ENCODE measurements at regions not wholly inside any gene's neighbourhood (a gene's known extent, or its start where the extent isn't known, plus 50 kb on each side); places are given as distances from the start of the nearest gene placed in this dataset.

- CTCF ChIA-PET: interaction anchor here (1.4 kb wide), 1 partner anchor 19 kb away, joined by 4 read pairs; no protein-coding TSS in a partner anchor
- TF ChIP-seq CTCF (IDR thresholded peaks at IDR 0.05; ENCODE audit: control extremely low read depth, extremely low read depth, low read depth, missing control alignments): no peak
- POLR2A ChIA-PET: no interaction called here
- DNase-seq (ENCODE audit: extremely low spot score): no peak
Measured at GRCh38 chr3:35519936-35520335, 119.4 kb upstream of the ARPP21 start.

- ChIA-PET CTCF (no interaction called here), POLR2A (no interaction called here)
- TF ChIP-seq CTCF (IDR thresholded peaks at IDR 0.05; ENCODE audit: control extremely low read depth, extremely low read depth, low read depth, missing control alignments): no peak
- DNase-seq (ENCODE audit: extremely low spot score): no peak
Measured at GRCh38 chr3:35521196-35521595, 118.1 kb upstream of the ARPP21 start.

- TF ChIP-seq CTCF (IDR thresholded peaks at IDR 0.05; ENCODE audit: control extremely low read depth, extremely low read depth, low read depth, missing control alignments): no peak
- POLR2A ChIA-PET: no interaction called here
- DNase-seq (ENCODE audit: extremely low spot score): no peak
- CTCF ChIA-PET: no interaction called here
Measured at GRCh38 chr3:35522450-35522849, 116.9 kb upstream of the ARPP21 start.

GRCh38 chr3:35523074-35523473 lies 116.3 kb upstream of the ARPP21 start:
- ChIA-PET POLR2A (no interaction called here), CTCF (no interaction called here)
- no peak for DNase-seq (ENCODE audit: extremely low spot score)
- no peak for TF ChIP-seq CTCF (IDR thresholded peaks at IDR 0.05; ENCODE audit: control extremely low read depth, extremely low read depth, low read depth, missing control alignments)

DNA sequence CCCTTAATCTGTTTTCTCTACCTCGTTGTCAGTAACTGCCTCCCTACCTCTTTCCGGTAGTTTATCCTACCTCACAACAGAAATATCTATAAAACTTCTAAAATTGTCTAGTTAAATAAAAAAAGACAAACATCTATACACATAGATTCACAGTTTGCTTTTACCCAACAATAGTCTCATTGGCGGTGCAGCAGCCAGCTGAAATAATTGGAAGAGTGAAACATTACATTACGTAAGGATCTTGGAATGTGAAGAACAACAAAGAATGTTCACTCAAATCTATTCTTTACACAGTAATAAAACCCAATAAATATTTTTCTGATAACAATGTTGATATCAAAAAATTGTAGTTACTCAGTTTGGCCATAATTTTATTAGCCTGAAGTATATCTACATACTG lies 115.5 kb upstream of the ARPP21 start:
- DNase-seq (ENCODE audit: extremely low spot score): no peak
- ChIA-PET CTCF (interaction anchor here (0.6 to 1.1 kb wide), 2 partner anchors 13 to 86 kb away, joined by 3 read pairs; no protein-coding TSS in a partner anchor), POLR2A (no interaction called here)

GRCh38 chr3:35524856-35525255 lies 114.5 kb upstream of the ARPP21 start:
- CTCF ChIA-PET: interaction anchor here (1.1 kb wide), 1 partner anchor 14 kb away, joined by 3 read pairs; no protein-coding TSS in a partner anchor
- DNase-seq (ENCODE audit: extremely low spot score): no peak
- no peak for TF ChIP-seq CTCF (IDR thresholded peaks at IDR 0.05; ENCODE audit: control extremely low read depth, extremely low read depth, low read depth, missing control alignments)
- POLR2A ChIA-PET: no interaction called here

More for the DNA sequence above, 115.5 kb upstream of the ARPP21 start:
- no peak for TF ChIP-seq CTCF (IDR thresholded peaks at IDR 0.05; ENCODE audit: control extremely low read depth, extremely low read depth, low read depth, missing control alignments)

DNA sequence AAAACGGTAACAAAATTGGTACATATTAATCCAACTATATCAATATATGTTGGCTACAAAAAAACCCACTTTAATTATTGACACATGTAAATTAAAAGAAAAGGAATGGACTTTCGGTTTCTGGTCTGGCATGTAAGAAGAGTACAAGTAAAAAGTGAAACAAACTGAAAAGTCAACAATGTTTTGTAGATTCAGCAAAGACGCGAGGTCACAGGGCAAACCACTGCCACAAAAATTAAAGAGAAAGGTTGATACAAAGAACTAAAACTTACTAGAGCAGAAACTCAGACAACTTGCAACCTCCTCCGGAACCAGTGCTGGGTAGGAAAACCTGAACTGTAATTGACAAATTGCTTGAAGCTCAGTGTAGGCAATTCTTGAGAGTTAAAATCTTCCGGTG lies 110.6 kb upstream of the ARPP21 start:
- POLR2A ChIA-PET: no interaction called here
- no peak for TF ChIP-seq CTCF (IDR thresholded peaks at IDR 0.05; ENCODE audit: control extremely low read depth, extremely low read depth, low read depth, missing control alignments)
- DNase-seq (ENCODE audit: extremely low spot score): no peak
- CTCF ChIA-PET: no interaction called here
